ENCODE measurements at regions not wholly inside any gene's neighbourhood (a gene's known extent, or its start where the extent isn't known, plus 50 kb on each side); places are given as distances from the start of the nearest gene placed in this dataset.

- TF ChIP-seq GATA2 (IDR thresholded peaks at IDR 0.05; ENCODE audit: low read depth, low read length): no peak
- no peak for TF ChIP-seq GATA3 (IDR thresholded peaks at IDR 0.05; ENCODE audit: low read depth, low read length)
These were observed 1245.5 kb downstream of the STIM2 start for GRCh38 chr4:28106155-28106554.

Measured in SH-SY5Y (cell line).